Ectodermal cell (in vitro differentiated cells): ENCODE measurements at regions not wholly inside any gene's neighbourhood (a gene's known extent, or its start where the extent isn't known, plus 50 kb on each side); places are given as distances from the start of the nearest gene placed in this dataset.

ENCODE experiments used
- H3K27ac ChIP-seq: 2 replicates; pipeline ENCODE4 v1.7.0; 2013; ENCODE audit warnings: mild to moderate bottlenecking, low read depth, low read length; ENCODE audit not compliant: insufficient read depth, poor library complexity, severe bottlenecking
- H3K27me3 ChIP-seq: 2 replicates; pipeline ENCODE4 v1.7.0; 2013; ENCODE audit warnings: mild to moderate bottlenecking, low read length; ENCODE audit not compliant: insufficient read depth, control insufficient read depth, poor library complexity, severe bottlenecking
- H3K36me3 ChIP-seq: one replicate; pipeline ENCODE4 v1.7.0; 2013; ENCODE audit warnings: low read length; ENCODE audit not compliant: control insufficient read depth, insufficient read depth
- H3K4me1 ChIP-seq: one replicate; pipeline ENCODE4 v1.7.0; 2013; ENCODE audit warnings: low read length; ENCODE audit not compliant: control insufficient read depth, insufficient read depth
- H3K4me3 ChIP-seq: 2 replicates; pipeline ENCODE4 v1.7.0; 2013; ENCODE audit warnings: low read depth, low read length, control low read depth; ENCODE audit not compliant: insufficient read depth
- H3K9me3 ChIP-seq: 2 replicates; pipeline ENCODE4 v1.7.0; 2013; ENCODE audit warnings: mild to moderate bottlenecking, low read length, moderate library complexity; ENCODE audit not compliant: control insufficient read depth
- WGBS, 2 experiments: methylation state at CpG; one replicate each; pipeline ENCODE4 v1.1.7; 2013; ENCODE audit warnings: missing lambda C conversion rate in 2 of 2; 5-methylcytosine and 5-hydroxymethylcytosine counted together

- H3K9me3 ChIP-seq, result no peaks in the 10 kb centered on the region
- 86 to 91% methylated on average over 2 of the region's 4 CpGs for WGBS, 2 experiments
- H3K27me3 ChIP-seq, result no peaks in the 10 kb centered on the region
- H3K4me1 ChIP-seq, result peaks cover 9% of the 10 kb centered on the region
- no peak overlapping the region for H3K4me3 ChIP-seq
- H3K27ac ChIP-seq, result no peak overlapping the region
- no peaks in the 10 kb centered on the region for H3K36me3 ChIP-seq
Observed at GRCh38 chr5:96051401-96051830, 89.8 kb upstream of the ELL2 start.

GRCh38 chr5:96050273-96050880 is 88.7 kb upstream of the ELL2 start:
- no peaks in the 10 kb centered on the region for H3K27me3 ChIP-seq
- H3K4me3 ChIP-seq, result no peak overlapping the region

DNA sequence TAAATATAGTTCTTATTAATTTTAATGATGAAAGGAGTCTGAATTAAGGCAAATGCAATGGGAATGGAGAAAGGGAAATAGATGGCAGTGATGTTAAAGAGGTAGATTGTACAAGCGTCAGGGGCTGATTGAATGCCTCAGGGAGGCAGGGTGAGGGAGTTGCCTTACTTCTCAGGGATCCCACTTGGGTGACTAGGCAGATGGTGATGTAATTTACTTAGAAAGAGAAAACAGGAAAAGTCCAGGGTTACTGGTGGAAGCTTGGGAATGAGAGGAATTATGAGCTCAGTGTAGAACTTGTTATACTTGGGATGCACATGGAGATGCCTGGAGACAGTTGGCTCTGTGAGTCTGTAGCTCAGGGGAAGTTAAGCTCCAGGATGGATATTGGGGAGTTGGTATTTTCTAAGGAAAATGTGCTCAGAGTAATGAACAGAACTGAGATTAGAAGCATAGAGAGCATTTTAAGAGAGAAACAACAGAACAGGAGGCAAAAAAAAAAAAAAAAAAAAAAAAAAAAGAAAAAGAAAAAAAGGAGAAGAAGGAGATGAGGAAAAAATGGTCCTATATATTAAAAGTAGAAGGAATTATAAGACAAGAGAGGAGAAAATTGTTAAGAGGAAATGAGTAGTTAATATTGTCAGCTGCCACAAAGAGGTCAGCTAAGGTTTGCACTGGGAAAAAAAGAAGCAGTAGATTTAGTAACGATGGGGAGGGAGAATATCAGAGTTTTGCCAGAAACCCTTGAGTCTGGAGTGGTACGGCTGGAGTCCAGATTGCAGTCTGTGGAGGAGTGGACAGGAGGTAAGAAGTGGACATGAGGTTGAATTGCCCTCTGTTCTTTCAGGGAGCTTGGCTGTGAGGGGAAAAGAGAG is 88.0 kb upstream of the ELL2 start:
- Histone ChIP-seq H3K9me3 (no peaks in the 10 kb centered on the region), H3K27me3 (no peaks in the 10 kb centered on the region), H3K4me3 (no peak overlapping the region), H3K27ac (no peak overlapping the region), H3K36me3 (no peaks in the 10 kb centered on the region), H3K4me1 (peaks cover 9% of the 10 kb centered on the region)
- 89 to 92% methylated on average over 3 of the region's 3 CpGs for WGBS, 2 experiments

More at GRCh38 chr5:96050273-96050880, 88.7 kb upstream of the ELL2 start:
- H3K36me3 ChIP-seq, result no peaks in the 10 kb centered on the region
- H3K4me1 ChIP-seq, result peaks cover 9% of the 10 kb centered on the region
- H3K27ac ChIP-seq, result no peak overlapping the region
- H3K9me3 ChIP-seq, result no peaks in the 10 kb centered on the region
- WGBS, 2 experiments, result 91 to 97% methylated on average over 5 to 7 of the region's 7 CpGs

GRCh38 chr5:96048763-96049162 is 87.1 kb upstream of the ELL2 start:
- no peak overlapping the region for H3K27ac ChIP-seq
- H3K27me3 ChIP-seq, result no peaks in the 10 kb centered on the region
- H3K9me3 ChIP-seq, result no peaks in the 10 kb centered on the region
- H3K4me1 ChIP-seq, result peaks cover 9% of the 10 kb centered on the region
- H3K36me3 ChIP-seq, result no peaks in the 10 kb centered on the region
- WGBS, 2 experiments, result 29 to 35% methylated on average over 5 to 6 of the region's 6 CpGs
- no peak overlapping the region for H3K4me3 ChIP-seq

- H3K4me3 ChIP-seq, result no peak overlapping the region
- no peaks in the 10 kb centered on the region for H3K27me3 ChIP-seq
- H3K36me3 ChIP-seq, result no peaks in the 10 kb centered on the region
- no peaks in the 10 kb centered on the region for H3K9me3 ChIP-seq
- WGBS, 2 experiments, result 81 to 99% methylated on average over 2 to 3 of the region's 5 CpGs
- H3K4me1 ChIP-seq, result peaks cover 9% of the 10 kb centered on the region
- H3K27ac ChIP-seq, result no peak overlapping the region
Observed at GRCh38 chr5:96045888-96046287, 84.2 kb upstream of the ELL2 start.

GRCh38 chr5:96043446-96043845 is 81.8 kb upstream of the ELL2 start:
- Histone ChIP-seq H3K27ac (no peak overlapping the region), H3K27me3 (no peaks in the 10 kb centered on the region), H3K9me3 (no peaks in the 10 kb centered on the region), H3K4me1 (no peaks in the 10 kb centered on the region), H3K36me3 (no peaks in the 10 kb centered on the region), H3K4me3 (no peak overlapping the region)

DNA sequence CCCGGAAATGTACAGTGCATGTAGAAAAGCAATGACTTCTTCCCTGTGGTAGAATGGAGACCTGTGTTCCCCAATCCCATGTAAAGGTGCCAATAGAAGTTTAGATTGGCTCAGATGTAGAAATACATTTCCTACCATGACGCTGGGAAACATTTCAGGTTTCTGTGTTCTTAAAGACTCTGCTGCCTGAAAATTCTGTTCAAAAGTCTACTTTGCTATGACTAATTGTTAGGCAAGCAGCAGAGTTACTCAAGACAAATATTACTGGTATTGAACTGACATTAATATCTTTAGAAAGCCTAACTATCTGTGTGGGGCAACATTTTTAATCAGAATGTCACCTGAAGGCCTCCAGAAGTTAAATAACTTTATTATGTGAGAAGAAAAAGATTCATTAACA is 75.5 kb upstream of the ELL2 start:
- H3K27me3 ChIP-seq, result no peaks in the 10 kb centered on the region
- H3K4me3 ChIP-seq, result no peak overlapping the region
- H3K4me1 ChIP-seq, result no peaks in the 10 kb centered on the region
- no peak overlapping the region for H3K27ac ChIP-seq
- no peaks in the 10 kb centered on the region for H3K36me3 ChIP-seq
- H3K9me3 ChIP-seq, result no peaks in the 10 kb centered on the region
- 92 to 93% methylated on average over 2 of the region's 2 CpGs for WGBS, 2 experiments

GRCh38 chr5:96036301-96036700 is 74.7 kb upstream of the ELL2 start:
- H3K9me3 ChIP-seq, result no peaks in the 10 kb centered on the region
- WGBS, 2 experiments, result 83 to 100% methylated on average over 1 of the region's 1 CpG
- no peak overlapping the region for H3K4me3 ChIP-seq
- H3K4me1 ChIP-seq, result no peaks in the 10 kb centered on the region
- H3K36me3 ChIP-seq, result no peaks in the 10 kb centered on the region
- no peaks in the 10 kb centered on the region for H3K27me3 ChIP-seq
- H3K27ac ChIP-seq, result no peak overlapping the region

- no peaks in the 10 kb centered on the region for H3K36me3 ChIP-seq
- no peaks in the 10 kb centered on the region for H3K4me1 ChIP-seq
- no peaks in the 10 kb centered on the region for H3K9me3 ChIP-seq
- H3K4me3 ChIP-seq, result no peak overlapping the region
- H3K27me3 ChIP-seq, result no peaks in the 10 kb centered on the region
- 90 to 94% methylated on average over 3 of the region's 3 CpGs for WGBS, 2 experiments
- H3K27ac ChIP-seq, result no peak overlapping the region
Observed at GRCh38 chr5:96035796-96036195, 74.1 kb upstream of the ELL2 start.

- H3K4me1 ChIP-seq, result no peaks in the 10 kb centered on the region
- WGBS, 2 experiments, result no CpG with 5 or more reads among the region's 1 CpG
- H3K27me3 ChIP-seq, result no peaks in the 10 kb centered on the region
- H3K9me3 ChIP-seq, result no peaks in the 10 kb centered on the region
- no peaks in the 10 kb centered on the region for H3K36me3 ChIP-seq
- no peak overlapping the region for H3K4me3 ChIP-seq
- no peak overlapping the region for H3K27ac ChIP-seq
Observed at GRCh38 chr5:96033116-96033515, 71.5 kb upstream of the ELL2 start.
